Gastroesophageal sphincter (tissue), 3 donors: ENCODE measurements at regions not wholly inside any gene's neighbourhood (a gene's known extent, or its start where the extent isn't known, plus 50 kb on each side); places are given as distances from the start of the nearest gene placed in this dataset.

Source experiments
- POLR2A ChIP-seq, 2 donors: fragments of 450-650 bp; IDR thresholded peaks; one replicate each; pipeline ENCODE4 v1.6.1; 2017; ENCODE audit warnings: antibody characterized with exemption in 2 of 2, mild to moderate bottlenecking in 2 of 2, moderate library complexity in 1 of 2
- TF ChIP-seq, protein P1 (sequence below), 4 experiments: fragments of 200-600 bp in 2 of 4; fragments of 450-650 bp in 2 of 4; sonication (generic) in 1 of 4; IDR thresholded peaks; one replicate each; pipeline ENCODE4 v1.5.1; 2017 to 2019; ENCODE audit warnings: antibody characterized with exemption in 4 of 4, mild to moderate bottlenecking in 2 of 4, moderate library complexity in 2 of 4

- TF ChIP-seq, protein P1, sequence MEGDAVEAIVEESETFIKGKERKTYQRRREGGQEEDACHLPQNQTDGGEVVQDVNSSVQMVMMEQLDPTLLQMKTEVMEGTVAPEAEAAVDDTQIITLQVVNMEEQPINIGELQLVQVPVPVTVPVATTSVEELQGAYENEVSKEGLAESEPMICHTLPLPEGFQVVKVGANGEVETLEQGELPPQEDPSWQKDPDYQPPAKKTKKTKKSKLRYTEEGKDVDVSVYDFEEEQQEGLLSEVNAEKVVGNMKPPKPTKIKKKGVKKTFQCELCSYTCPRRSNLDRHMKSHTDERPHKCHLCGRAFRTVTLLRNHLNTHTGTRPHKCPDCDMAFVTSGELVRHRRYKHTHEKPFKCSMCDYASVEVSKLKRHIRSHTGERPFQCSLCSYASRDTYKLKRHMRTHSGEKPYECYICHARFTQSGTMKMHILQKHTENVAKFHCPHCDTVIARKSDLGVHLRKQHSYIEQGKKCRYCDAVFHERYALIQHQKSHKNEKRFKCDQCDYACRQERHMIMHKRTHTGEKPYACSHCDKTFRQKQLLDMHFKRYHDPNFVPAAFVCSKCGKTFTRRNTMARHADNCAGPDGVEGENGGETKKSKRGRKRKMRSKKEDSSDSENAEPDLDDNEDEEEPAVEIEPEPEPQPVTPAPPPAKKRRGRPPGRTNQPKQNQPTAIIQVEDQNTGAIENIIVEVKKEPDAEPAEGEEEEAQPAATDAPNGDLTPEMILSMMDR (IDR thresholded peaks at IDR 0.05), result no peak
- no peak for TF ChIP-seq POLR2A (IDR thresholded peaks at IDR 0.05)
Measured at GRCh38 chr9:7370381-7370780, 429.2 kb downstream of the DMAC1 start.
